Left lung (tissue), 4 donors: ENCODE measurements at regions not wholly inside any gene's neighbourhood (a gene's known extent, or its start where the extent isn't known, plus 50 kb on each side); places are given as distances from the start of the nearest gene placed in this dataset.

ENCODE experiments used
- ATAC-seq: fragments of 200-7000 bp; cut with Tn5 transposase; one replicate; pipeline ENCODE4 v1.9.1; 2020; ENCODE audit warnings: moderate library complexity
- DNase-seq, 4 donors: peaks; one replicate each; pipeline ENCODE4 v3.0.0-alpha.2; 2013 to 2020
- H3K27ac ChIP-seq, 2 donors: fragments of 200-600 bp; sonication (generic) in 1 of 2; one replicate each; pipeline versions ENCODE4 v1.5.0 to v1.8.0; 2020 to 2021
- H3K27me3 ChIP-seq, 2 donors: fragments of 200-600 bp; sonication (generic) in 1 of 2; one replicate each; pipeline versions ENCODE4 v1.5.0 to v1.8.0; 2020 to 2021
- H3K36me3 ChIP-seq, 2 donors: fragments of 200-600 bp; sonication (generic) in 1 of 2; one replicate each; pipeline versions ENCODE4 v1.5.0 to v1.8.0; 2020 to 2021
- H3K4me1 ChIP-seq, 2 donors: fragments of 200-600 bp; one replicate each; pipeline ENCODE4 v1.8.0; 2021
- H3K4me3 ChIP-seq, 2 donors: fragments of 200-600 bp; sonication (generic) in 1 of 2; one replicate each; pipeline versions ENCODE4 v1.5.0 to v1.8.0; 2020 to 2021; ENCODE audit warnings: mild to moderate bottlenecking in 1 of 2
- H3K9me3 ChIP-seq, 2 donors: fragments of 200-600 bp; sonication (generic) in 1 of 2; one replicate each; pipeline versions ENCODE4 v1.5.0 to v1.8.0; 2020 to 2021
- intact Hi-C, 2 donors: fragments of 100-400 bp; cut with DNase I; formaldehyde crosslinking; loops; one replicate each; pipeline versions ENCODE4 v1.11.2 to v1.14.2; 2022
- TF ChIP-seq, protein P1 (sequence below), 2 donors: fragments of 200-600 bp; sonication (generic) in 1 of 2; IDR thresholded peaks; one replicate each; pipeline versions ENCODE4 v1.5.0 to v1.8.0; 2021; ENCODE audit warnings: antibody characterized with exemption in 2 of 2
- donor health status: DM: no; HTN: yes; CAD: no.
- donor health status: DM: no; HTN: no; CAD: no.

DNA sequence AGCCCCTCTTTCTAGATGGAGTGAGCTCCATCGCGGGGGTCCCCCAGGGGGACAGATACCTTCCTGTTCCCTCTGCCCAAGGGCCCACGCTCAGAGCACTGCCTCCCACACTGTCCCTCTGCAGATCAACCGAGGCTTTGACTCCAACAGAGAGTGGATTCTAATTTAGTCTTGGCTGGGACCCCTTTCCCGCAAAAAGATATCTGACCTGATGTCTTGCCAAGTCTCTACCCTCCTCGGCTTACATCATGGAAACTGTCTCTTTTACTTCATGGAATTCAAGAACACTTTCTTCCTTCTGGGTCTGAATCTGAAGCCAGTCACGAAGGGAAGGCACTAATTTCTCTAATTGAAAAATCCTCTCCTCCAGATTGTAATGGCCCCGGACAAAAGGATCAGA is 278.0 kb downstream of the BMP7 start:
- DNase-seq, result no peak
- TF ChIP-seq, protein P1, sequence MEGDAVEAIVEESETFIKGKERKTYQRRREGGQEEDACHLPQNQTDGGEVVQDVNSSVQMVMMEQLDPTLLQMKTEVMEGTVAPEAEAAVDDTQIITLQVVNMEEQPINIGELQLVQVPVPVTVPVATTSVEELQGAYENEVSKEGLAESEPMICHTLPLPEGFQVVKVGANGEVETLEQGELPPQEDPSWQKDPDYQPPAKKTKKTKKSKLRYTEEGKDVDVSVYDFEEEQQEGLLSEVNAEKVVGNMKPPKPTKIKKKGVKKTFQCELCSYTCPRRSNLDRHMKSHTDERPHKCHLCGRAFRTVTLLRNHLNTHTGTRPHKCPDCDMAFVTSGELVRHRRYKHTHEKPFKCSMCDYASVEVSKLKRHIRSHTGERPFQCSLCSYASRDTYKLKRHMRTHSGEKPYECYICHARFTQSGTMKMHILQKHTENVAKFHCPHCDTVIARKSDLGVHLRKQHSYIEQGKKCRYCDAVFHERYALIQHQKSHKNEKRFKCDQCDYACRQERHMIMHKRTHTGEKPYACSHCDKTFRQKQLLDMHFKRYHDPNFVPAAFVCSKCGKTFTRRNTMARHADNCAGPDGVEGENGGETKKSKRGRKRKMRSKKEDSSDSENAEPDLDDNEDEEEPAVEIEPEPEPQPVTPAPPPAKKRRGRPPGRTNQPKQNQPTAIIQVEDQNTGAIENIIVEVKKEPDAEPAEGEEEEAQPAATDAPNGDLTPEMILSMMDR (IDR thresholded peaks at IDR 0.05), result no peak
- Histone ChIP-seq H3K36me3 (no peaks in the 10 kb centered on the region), H3K4me1 (no peaks in the 10 kb centered on the region), H3K27ac (no peak overlapping the region), H3K9me3 (peaks cover 0 to 27% of the 10 kb centered on the region in 2 donors), H3K4me3 (no peak overlapping the region), H3K27me3 (peaks cover 0 to 18% of the 10 kb centered on the region in 2 donors)
- intact Hi-C loops, result no loop called here
- no peak for ATAC-seq

GRCh38 chr20:56989516-56989915 is 276.9 kb downstream of the BMP7 start:
- H3K9me3 ChIP-seq, result peaks cover 0 to 23% of the 10 kb centered on the region in 2 donors
- TF ChIP-seq, protein P1 (IDR thresholded peaks at IDR 0.05), result no peak
- ATAC-seq, result no peak

GRCh38 chr20:56993020-56993559 is 273.4 kb downstream of the BMP7 start:
- H3K4me1 ChIP-seq, result no peaks in the 10 kb centered on the region
- peaks cover 0 to 4% of the 10 kb centered on the region in 2 donors for H3K9me3 ChIP-seq
- TF ChIP-seq, protein P1 (IDR thresholded peaks at IDR 0.05), result no peak
- DNase-seq (no peak), ATAC-seq (no peak)
- no peaks in the 10 kb centered on the region for H3K36me3 ChIP-seq
- intact Hi-C loops, result no loop called here
- H3K27ac ChIP-seq, result no peak overlapping the region
- H3K27me3 ChIP-seq, result peaks cover 0 to 22% of the 10 kb centered on the region in 2 donors
- H3K4me3 ChIP-seq, result no peak overlapping the region

More at GRCh38 chr20:56989516-56989915, 276.9 kb downstream of the BMP7 start:
- intact Hi-C loops, result no loop called here
- DNase-seq, result no peak
- no peaks in the 10 kb centered on the region for H3K4me1 ChIP-seq
- H3K36me3 ChIP-seq, result no peaks in the 10 kb centered on the region
- no peak overlapping the region for H3K27ac ChIP-seq
- H3K4me3 ChIP-seq, result no peak overlapping the region
- H3K27me3 ChIP-seq, result peaks cover 0 to 18% of the 10 kb centered on the region in 2 donors

- no peak overlapping the region for H3K4me3 ChIP-seq
- TF ChIP-seq, protein P1 (IDR thresholded peaks at IDR 0.05), result no peak
- ATAC-seq (no peak), DNase-seq (no peak)
- no peaks in the 10 kb centered on the region for H3K4me1 ChIP-seq
- intact Hi-C loops, result no loop called here
- peaks cover 0 to 14% of the 10 kb centered on the region in 2 donors for H3K27me3 ChIP-seq
- no peaks in the 10 kb centered on the region for H3K36me3 ChIP-seq
- H3K27ac ChIP-seq, result no peak overlapping the region
- H3K9me3 ChIP-seq, result peaks cover 0 to 13% of the 10 kb centered on the region in 2 donors
These were observed 272.4 kb downstream of the BMP7 start for GRCh38 chr20:56994006-56994405.

DNA sequence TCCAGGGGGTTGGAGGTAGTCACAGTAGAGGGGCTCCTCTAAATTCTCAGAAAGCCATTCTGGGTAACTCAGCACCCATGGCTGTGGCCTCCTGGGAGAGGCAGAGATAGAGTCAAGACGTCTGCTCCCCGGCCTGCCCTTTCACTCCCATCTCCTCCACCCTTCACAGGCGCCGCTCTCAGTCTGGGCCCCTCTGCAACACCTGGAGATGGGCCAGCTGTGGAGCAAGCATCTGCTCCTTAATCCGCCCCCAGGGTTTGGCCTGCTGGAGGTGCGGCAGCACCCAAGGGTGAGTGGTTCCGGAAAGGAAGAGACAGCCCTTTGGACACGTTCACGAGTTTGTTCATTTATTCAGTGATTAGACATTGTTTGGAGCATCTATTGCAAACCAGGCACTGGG is 271.3 kb downstream of the BMP7 start:
- Histone ChIP-seq H3K4me1 (no peaks in the 10 kb centered on the region), H3K9me3 (peaks cover 0 to 20% of the 10 kb centered on the region in 2 donors), H3K27ac (no peak overlapping the region), H3K4me3 (no peak overlapping the region), H3K27me3 (peaks cover 0 to 12% of the 10 kb centered on the region in 2 donors), H3K36me3 (no peaks in the 10 kb centered on the region)
- ATAC-seq, result no peak
- peak in 1 of 4 donors; percentile 73 for DNase-seq
- intact Hi-C loops, result loop anchor here in 1 of 2 donors (5.0 kb wide), 1 partner anchor 443 kb away; no protein-coding TSS in a partner anchor
- TF ChIP-seq, protein P1 (IDR thresholded peaks at IDR 0.05), result no peak
